Endothelial cell (in vitro differentiated cells): ENCODE measurements at regions not wholly inside any gene's neighbourhood (a gene's known extent, or its start where the extent isn't known, plus 50 kb on each side); places are given as distances from the start of the nearest gene placed in this dataset.

Experiments used
- DNase-seq: peaks from one replicate; pipeline ENCODE4 v3.0.0; 2021; ENCODE audit warnings: low spot score
- H3K27ac Mint-ChIP-seq: one replicate; pipeline ENCODE4 v1.8.0; 2021; ENCODE audit warnings: mixed read lengths, inconsistent platforms; ENCODE audit not compliant: unreplicated experiment
- H3K27me3 Mint-ChIP-seq: one replicate; pipeline ENCODE4 v1.8.0; 2021; ENCODE audit warnings: mild to moderate bottlenecking, moderate library complexity, mixed read lengths, inconsistent platforms; ENCODE audit not compliant: unreplicated experiment
- H3K36me3 Mint-ChIP-seq: one replicate; pipeline ENCODE4 v1.8.0; 2021; ENCODE audit warnings: mild to moderate bottlenecking, low read depth, mixed read lengths, inconsistent platforms; ENCODE audit not compliant: unreplicated experiment
- H3K4me1 Mint-ChIP-seq: one replicate; pipeline ENCODE4 v1.8.0; 2021; ENCODE audit warnings: mild to moderate bottlenecking, mixed read lengths, inconsistent platforms; ENCODE audit not compliant: unreplicated experiment
- H3K4me3 Mint-ChIP-seq: one replicate; pipeline ENCODE4 v1.8.0; 2021; ENCODE audit warnings: mild to moderate bottlenecking, mixed read lengths, inconsistent platforms; ENCODE audit not compliant: unreplicated experiment
- H3K9me3 Mint-ChIP-seq: one replicate; pipeline ENCODE4 v1.8.0; 2021; ENCODE audit warnings: mixed read lengths, inconsistent platforms; ENCODE audit not compliant: unreplicated experiment
- TF ChIP-seq, protein P1 (sequence below): fragments of 200-600 bp; sonication (generic); IDR thresholded peaks from one replicate; pipeline ENCODE4 v1.5.0; 2021; ENCODE audit warnings: antibody characterized with exemption; ENCODE audit not compliant: unreplicated experiment

DNA sequence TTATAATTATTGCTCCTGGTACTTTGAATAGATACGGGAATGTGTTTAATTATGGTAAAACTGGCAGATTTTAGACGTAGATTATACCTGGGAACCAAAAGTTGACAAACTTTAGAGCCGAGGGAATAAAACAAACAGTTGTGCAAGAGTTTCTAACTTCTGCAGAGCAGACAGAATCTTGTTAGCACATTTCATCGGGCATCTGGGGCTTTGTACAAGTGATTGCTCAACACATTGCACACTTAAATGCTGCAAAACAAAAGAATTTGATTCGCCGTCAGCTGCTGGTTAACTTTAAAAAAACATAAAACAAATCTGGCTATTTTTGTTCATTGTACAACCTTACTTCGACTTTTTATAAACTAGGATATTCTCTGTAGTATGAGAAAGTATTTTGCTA lies 398.1 kb downstream of the MAN2A1 start:
- no peaks in the 10 kb centered on the region for H3K9me3 Mint-ChIP-seq
- no peak for DNase-seq
- H3K27me3 Mint-ChIP-seq, result no peaks in the 10 kb centered on the region
- no peak overlapping the region for H3K4me3 Mint-ChIP-seq
- no peaks in the 10 kb centered on the region for H3K36me3 Mint-ChIP-seq
- no peak overlapping the region for H3K27ac Mint-ChIP-seq
- H3K4me1 Mint-ChIP-seq, result no peaks in the 10 kb centered on the region
- TF ChIP-seq, protein P1, sequence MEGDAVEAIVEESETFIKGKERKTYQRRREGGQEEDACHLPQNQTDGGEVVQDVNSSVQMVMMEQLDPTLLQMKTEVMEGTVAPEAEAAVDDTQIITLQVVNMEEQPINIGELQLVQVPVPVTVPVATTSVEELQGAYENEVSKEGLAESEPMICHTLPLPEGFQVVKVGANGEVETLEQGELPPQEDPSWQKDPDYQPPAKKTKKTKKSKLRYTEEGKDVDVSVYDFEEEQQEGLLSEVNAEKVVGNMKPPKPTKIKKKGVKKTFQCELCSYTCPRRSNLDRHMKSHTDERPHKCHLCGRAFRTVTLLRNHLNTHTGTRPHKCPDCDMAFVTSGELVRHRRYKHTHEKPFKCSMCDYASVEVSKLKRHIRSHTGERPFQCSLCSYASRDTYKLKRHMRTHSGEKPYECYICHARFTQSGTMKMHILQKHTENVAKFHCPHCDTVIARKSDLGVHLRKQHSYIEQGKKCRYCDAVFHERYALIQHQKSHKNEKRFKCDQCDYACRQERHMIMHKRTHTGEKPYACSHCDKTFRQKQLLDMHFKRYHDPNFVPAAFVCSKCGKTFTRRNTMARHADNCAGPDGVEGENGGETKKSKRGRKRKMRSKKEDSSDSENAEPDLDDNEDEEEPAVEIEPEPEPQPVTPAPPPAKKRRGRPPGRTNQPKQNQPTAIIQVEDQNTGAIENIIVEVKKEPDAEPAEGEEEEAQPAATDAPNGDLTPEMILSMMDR, result no peak

DNA sequence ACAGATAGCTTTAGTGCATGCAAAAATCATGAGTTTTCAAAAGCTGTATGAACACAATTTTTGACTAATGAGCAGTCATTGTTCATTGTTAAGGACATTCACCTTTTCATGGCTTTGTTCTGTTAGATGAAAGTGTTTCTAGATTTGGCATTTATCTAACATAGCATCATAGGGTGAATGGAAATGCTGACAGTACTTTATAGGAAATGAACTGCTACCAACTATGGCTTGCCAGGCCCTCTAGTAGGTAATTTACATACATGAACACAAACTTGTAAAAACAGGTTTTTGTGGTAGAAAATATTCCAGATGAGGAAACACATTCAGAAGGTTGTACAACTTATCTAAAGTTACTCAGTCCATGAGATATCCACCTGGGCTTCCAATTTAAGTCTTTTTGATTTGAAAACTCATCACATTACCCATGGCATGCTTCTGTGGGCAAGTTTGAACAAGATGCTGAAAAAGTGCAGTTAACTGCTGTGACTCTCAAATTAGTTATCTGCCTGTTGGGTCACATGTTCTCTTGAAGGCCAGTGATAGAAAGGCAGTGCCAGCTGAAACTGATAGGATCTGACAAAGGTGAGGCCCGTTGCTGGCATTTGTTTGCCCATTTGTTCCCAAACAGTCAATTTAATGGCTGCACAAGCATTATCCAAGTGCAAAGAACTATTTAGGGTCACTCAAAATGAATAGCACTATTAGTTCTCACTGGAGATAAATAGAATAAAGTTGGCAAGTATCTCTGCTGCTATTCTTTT lies 399.1 kb downstream of the MAN2A1 start:
- TF ChIP-seq, protein P1, result no peak
- Mint-ChIP-seq H3K4me1 (no peaks in the 10 kb centered on the region), H3K9me3 (no peaks in the 10 kb centered on the region)

DNA sequence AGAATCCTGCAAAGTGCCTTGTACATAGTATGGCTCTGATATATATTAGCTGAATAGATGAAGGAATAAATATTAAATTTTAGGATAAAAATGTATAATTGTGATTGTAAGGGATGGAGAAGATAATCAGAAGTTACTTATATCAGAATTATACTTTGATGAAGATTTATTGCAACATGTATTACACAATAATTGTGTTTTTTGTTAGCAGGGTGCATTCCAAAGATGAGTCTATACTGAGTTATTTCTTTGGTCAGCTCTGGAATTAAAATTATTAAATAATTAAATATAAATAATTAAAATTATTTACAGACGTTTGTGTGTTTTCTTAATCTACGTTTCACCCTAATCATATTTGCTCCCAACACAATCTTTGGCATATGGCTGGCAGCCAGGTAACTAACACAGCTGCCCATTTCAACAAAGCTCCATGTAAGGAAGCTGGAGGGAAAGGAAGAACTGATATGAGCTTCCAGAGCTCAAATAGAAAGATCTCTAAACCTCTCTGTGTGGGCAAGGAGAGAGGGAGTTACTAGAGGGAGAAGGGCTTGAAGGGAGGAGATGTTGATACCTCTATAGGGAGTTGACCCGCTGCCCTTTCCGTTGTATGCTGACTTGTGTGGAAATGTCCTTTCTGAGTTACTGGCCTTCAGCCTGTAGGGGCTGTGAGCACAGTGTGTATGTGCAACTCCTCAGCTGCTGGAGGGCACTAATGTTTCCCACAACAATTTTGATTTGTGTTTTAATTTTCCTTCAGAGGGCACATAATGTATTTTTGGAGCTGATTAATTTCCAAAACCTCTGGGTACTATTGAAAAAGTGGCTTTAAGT lies 403.4 kb downstream of the MAN2A1 start:
- Mint-ChIP-seq H3K36me3 (no peaks in the 10 kb centered on the region), H3K27ac (no peak overlapping the region), H3K27me3 (no peaks in the 10 kb centered on the region), H3K9me3 (no peaks in the 10 kb centered on the region), H3K4me3 (no peak overlapping the region), H3K4me1 (no peaks in the 10 kb centered on the region)
- TF ChIP-seq, protein P1, result no peak
- DNase-seq, result no peak

More for the DNA sequence above, 399.1 kb downstream of the MAN2A1 start:
- Mint-ChIP-seq H3K4me3 (no peak overlapping the region), H3K27ac (no peak overlapping the region), H3K27me3 (no peaks in the 10 kb centered on the region), H3K36me3 (no peaks in the 10 kb centered on the region)
- DNase-seq, result no peak

DNA sequence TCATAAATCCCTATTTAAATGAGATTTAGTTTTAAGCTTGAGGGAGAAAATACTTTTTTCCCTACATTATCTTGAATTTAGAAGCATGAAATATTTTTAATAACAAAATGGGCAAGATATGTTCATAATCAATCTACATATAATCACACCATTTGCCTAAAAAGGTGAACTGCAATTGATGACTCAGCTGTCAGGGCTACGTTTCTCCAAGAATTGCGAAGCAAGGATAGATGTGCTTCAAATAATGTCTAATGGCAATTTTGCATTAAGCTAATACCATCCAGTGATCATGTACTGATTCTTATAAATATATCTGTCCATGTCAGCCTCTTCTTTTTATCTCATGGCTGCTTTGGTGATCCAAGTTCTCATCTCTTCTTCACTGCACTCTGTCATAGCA lies 404.4 kb downstream of the MAN2A1 start:
- Mint-ChIP-seq H3K36me3 (no peaks in the 10 kb centered on the region), H3K4me3 (no peak overlapping the region), H3K4me1 (no peaks in the 10 kb centered on the region), H3K9me3 (no peaks in the 10 kb centered on the region), H3K27ac (no peak overlapping the region), H3K27me3 (no peaks in the 10 kb centered on the region)
- DNase-seq, result no peak
- TF ChIP-seq, protein P1, result no peak

DNA sequence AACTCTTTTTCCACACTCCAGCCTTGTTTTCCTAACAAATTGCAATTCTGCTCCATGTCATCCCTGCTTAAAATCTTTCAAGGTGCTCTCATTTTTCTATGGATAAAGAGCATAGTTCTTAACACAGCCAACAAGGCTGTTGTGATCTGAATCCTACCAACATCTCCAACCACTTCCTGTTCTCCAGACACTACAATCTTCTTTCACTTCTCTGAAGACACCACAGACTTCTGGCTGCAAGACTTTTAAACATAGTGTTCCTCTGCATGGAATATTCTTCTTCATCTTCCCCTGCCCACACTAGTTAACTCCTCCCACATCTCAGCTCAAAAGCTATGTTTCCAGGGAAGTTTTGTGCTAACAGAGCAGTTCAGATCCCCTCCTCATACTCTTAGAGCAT lies 404.8 kb downstream of the MAN2A1 start:
- TF ChIP-seq, protein P1, result no peak
- no peak for DNase-seq
- no peaks in the 10 kb centered on the region for H3K27me3 Mint-ChIP-seq
- H3K4me3 Mint-ChIP-seq, result no peak overlapping the region
- no peaks in the 10 kb centered on the region for H3K36me3 Mint-ChIP-seq
- no peak overlapping the region for H3K27ac Mint-ChIP-seq
- no peaks in the 10 kb centered on the region for H3K4me1 Mint-ChIP-seq
- no peaks in the 10 kb centered on the region for H3K9me3 Mint-ChIP-seq
